ENCODE measurements at regions not wholly inside any gene's neighbourhood (a gene's known extent, or its start where the extent isn't known, plus 50 kb on each side); places are given as distances from the start of the nearest gene placed in this dataset.

DNA sequence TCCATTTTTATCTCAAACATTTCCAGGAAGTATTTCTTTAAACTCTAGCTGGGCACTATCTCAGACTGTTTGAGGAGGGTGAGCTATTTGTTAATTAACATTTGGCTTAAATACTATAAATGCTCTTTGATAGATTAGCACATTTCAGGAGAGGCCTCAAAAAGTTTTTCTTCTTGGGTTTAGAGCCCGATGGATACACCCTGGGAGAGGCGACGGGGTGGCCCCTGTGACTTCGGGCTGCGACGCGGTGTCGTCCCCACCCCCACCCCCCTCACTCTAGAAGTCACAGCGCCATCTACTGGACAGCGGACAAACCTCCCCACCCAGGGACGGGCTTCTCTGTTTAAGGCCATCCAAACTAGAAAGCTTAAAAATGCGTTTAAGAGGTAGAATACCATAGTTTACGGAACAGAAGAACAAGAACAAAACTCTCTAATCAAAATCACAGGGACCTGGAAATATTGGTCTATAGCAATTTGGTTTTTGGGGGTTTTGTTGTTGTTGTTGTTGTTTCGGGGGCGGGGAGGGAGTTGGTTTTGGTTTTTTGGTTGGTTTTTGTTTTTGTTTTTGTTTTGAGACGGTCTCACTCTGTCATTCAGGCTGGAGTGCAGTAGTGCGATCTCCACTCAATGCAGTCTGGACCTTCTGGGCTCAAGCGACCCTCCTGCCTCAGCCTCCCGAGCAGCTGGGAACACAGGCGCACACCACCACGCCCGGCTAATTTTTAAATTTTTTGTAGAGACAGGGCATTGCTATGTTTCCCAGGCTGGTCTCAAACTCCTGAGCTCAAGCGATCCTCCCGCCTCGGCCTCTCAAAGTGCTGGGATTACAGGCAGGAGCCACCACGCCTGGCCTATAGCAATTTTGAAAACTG is 254.4 kb downstream of the C16orf95 start:
- TF ChIP-seq, protein P1, sequence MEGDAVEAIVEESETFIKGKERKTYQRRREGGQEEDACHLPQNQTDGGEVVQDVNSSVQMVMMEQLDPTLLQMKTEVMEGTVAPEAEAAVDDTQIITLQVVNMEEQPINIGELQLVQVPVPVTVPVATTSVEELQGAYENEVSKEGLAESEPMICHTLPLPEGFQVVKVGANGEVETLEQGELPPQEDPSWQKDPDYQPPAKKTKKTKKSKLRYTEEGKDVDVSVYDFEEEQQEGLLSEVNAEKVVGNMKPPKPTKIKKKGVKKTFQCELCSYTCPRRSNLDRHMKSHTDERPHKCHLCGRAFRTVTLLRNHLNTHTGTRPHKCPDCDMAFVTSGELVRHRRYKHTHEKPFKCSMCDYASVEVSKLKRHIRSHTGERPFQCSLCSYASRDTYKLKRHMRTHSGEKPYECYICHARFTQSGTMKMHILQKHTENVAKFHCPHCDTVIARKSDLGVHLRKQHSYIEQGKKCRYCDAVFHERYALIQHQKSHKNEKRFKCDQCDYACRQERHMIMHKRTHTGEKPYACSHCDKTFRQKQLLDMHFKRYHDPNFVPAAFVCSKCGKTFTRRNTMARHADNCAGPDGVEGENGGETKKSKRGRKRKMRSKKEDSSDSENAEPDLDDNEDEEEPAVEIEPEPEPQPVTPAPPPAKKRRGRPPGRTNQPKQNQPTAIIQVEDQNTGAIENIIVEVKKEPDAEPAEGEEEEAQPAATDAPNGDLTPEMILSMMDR (IDR thresholded peaks at IDR 0.05; ENCODE audit: low read depth, low read length), result peak; percentile 85
- TF ChIP-seq EZH2phosphoT487 (IDR thresholded peaks at IDR 0.05; ENCODE audit: low read depth), result no peak
